ENCODE measurements at regions not wholly inside any gene's neighbourhood (a gene's known extent, or its start where the extent isn't known, plus 50 kb on each side); places are given as distances from the start of the nearest gene placed in this dataset.

- in situ Hi-C loops (cut with HindIII; ENCODE audit: low sequenced_read_pairs), result no loop called here
Observed at GRCh38 chr13:84686973-84687372, 804.7 kb upstream of the SLITRK1 start.

- in situ Hi-C loops (cut with HindIII; ENCODE audit: low sequenced_read_pairs), result no loop called here
Observed at GRCh38 chr13:84686458-84686857, 804.2 kb upstream of the SLITRK1 start.

GRCh38 chr13:84684804-84685203 lies 802.5 kb upstream of the SLITRK1 start:
- in situ Hi-C loops (cut with HindIII; ENCODE audit: low sequenced_read_pairs), result no loop called here

- in situ Hi-C loops (cut with HindIII; ENCODE audit: low sequenced_read_pairs), result no loop called here
Observed at GRCh38 chr13:84684048-84684662, 801.9 kb upstream of the SLITRK1 start.

- in situ Hi-C loops (cut with HindIII; ENCODE audit: low sequenced_read_pairs), result no loop called here
Observed at GRCh38 chr13:84683448-84683847, 801.2 kb upstream of the SLITRK1 start.

GRCh38 chr13:84677836-84678235 lies 795.6 kb upstream of the SLITRK1 start:
- in situ Hi-C loops (cut with HindIII; ENCODE audit: low sequenced_read_pairs), result no loop called here

- in situ Hi-C loops (cut with HindIII; ENCODE audit: low sequenced_read_pairs), result no loop called here
Observed at GRCh38 chr13:84672616-84673015, 790.3 kb upstream of the SLITRK1 start.

GRCh38 chr13:84670245-84670644 lies 788.0 kb upstream of the SLITRK1 start:
- in situ Hi-C loops (cut with HindIII; ENCODE audit: low sequenced_read_pairs), result no loop called here

GRCh38 chr13:84668637-84669036 lies 786.4 kb upstream of the SLITRK1 start:
- in situ Hi-C loops (cut with HindIII; ENCODE audit: low sequenced_read_pairs), result no loop called here

- in situ Hi-C loops (cut with HindIII; ENCODE audit: low sequenced_read_pairs), result no loop called here
Observed at GRCh38 chr13:84662491-84662890, 780.2 kb upstream of the SLITRK1 start.

- in situ Hi-C loops (cut with HindIII; ENCODE audit: low sequenced_read_pairs), result no loop called here
Observed at GRCh38 chr13:84661718-84662117, 779.4 kb upstream of the SLITRK1 start.

GRCh38 chr13:84659359-84659661 lies 777.0 kb upstream of the SLITRK1 start:
- in situ Hi-C loops (cut with HindIII; ENCODE audit: low sequenced_read_pairs), result no loop called here

- in situ Hi-C loops (cut with HindIII; ENCODE audit: low sequenced_read_pairs), result no loop called here
Observed at GRCh38 chr13:84658491-84659358, 776.5 kb upstream of the SLITRK1 start.

- in situ Hi-C loops (cut with HindIII; ENCODE audit: low sequenced_read_pairs), result no loop called here
Observed at GRCh38 chr13:84655677-84656076, 773.4 kb upstream of the SLITRK1 start.

GRCh38 chr13:84654654-84655275 lies 772.5 kb upstream of the SLITRK1 start:
- in situ Hi-C loops (cut with HindIII; ENCODE audit: low sequenced_read_pairs), result no loop called here

GRCh38 chr13:84653915-84654534 lies 771.8 kb upstream of the SLITRK1 start:
- in situ Hi-C loops (cut with HindIII; ENCODE audit: low sequenced_read_pairs), result no loop called here

- in situ Hi-C loops (cut with HindIII; ENCODE audit: low sequenced_read_pairs), result no loop called here
Observed at GRCh38 chr13:84651705-84652104, 769.4 kb upstream of the SLITRK1 start.

- in situ Hi-C loops (cut with HindIII; ENCODE audit: low sequenced_read_pairs), result no loop called here
Observed at GRCh38 chr13:84651288-84651687, 769.0 kb upstream of the SLITRK1 start.

- in situ Hi-C loops (cut with HindIII; ENCODE audit: low sequenced_read_pairs), result no loop called here
Observed at GRCh38 chr13:84649853-84650252, 767.6 kb upstream of the SLITRK1 start.

GRCh38 chr13:84648069-84648640 lies 765.9 kb upstream of the SLITRK1 start:
- in situ Hi-C loops (cut with HindIII; ENCODE audit: low sequenced_read_pairs), result no loop called here

- in situ Hi-C loops (cut with HindIII; ENCODE audit: low sequenced_read_pairs), result no loop called here
Observed at GRCh38 chr13:84646957-84647356, 764.7 kb upstream of the SLITRK1 start.

All from DLD1 (cell line).